Fibroblast of villous mesenchyme (primary cell): ENCODE measurements at regions not wholly inside any gene's neighbourhood (a gene's known extent, or its start where the extent isn't known, plus 50 kb on each side); places are given as distances from the start of the nearest gene placed in this dataset.
A peak's percentile ranks its signal among the peaks of the same experiment; 100 is the strongest.

Experiments
- DNase-seq: peaks from one replicate; pipeline ENCODE4 v3.0.0-alpha.2; 2010; ENCODE audit warnings: low read depth
- H3K4me3 ChIP-seq: 2 replicates; pipeline ENCODE4 v1.5.1; 2011; ENCODE audit warnings: low read depth, mild to moderate bottlenecking, low read length
- CTCF ChIP-seq: IDR thresholded peaks from 2 replicates; pipeline ENCODE4 v1.5.1; 2012; ENCODE audit warnings: low read depth, mild to moderate bottlenecking, low read length; ENCODE audit not compliant: insufficient read depth

- H3K4me3 ChIP-seq = no peak overlapping the region
- no peak for TF ChIP-seq CTCF
- peak; percentile 95 for DNase-seq
Measured at GRCh38 chr12:124512667-124513296, 54.6 kb downstream of the NCOR2 start.

GRCh38 chr12:124511259-124511985 is 56.0 kb downstream of the NCOR2 start:
- TF ChIP-seq CTCF = no peak
- no peak for DNase-seq
- no peak overlapping the region for H3K4me3 ChIP-seq

- peak; percentile 22 for TF ChIP-seq CTCF
- DNase-seq = no peak
- no peak overlapping the region for H3K4me3 ChIP-seq
Measured at GRCh38 chr12:124510301-124510970, 57.0 kb downstream of the NCOR2 start.

GRCh38 chr12:124509676-124510300 is 57.6 kb downstream of the NCOR2 start:
- TF ChIP-seq CTCF = no peak
- H3K4me3 ChIP-seq = peak overlapping the region; percentile 27
- peak; percentile 96 for DNase-seq

- no peak for DNase-seq
- peak overlapping the region; percentile 27 for H3K4me3 ChIP-seq
- TF ChIP-seq CTCF = no peak
Measured at GRCh38 chr12:124509300-124509675, 58.1 kb downstream of the NCOR2 start.

GRCh38 chr12:124508381-124509079 is 58.9 kb downstream of the NCOR2 start:
- H3K4me3 ChIP-seq = no peak overlapping the region
- TF ChIP-seq CTCF = no peak
- DNase-seq = peak; percentile 90
